SK-N-SH (cell line): ENCODE measurements at regions not wholly inside any gene's neighbourhood (a gene's known extent, or its start where the extent isn't known, plus 50 kb on each side); places are given as distances from the start of the nearest gene placed in this dataset.

Experiments used
- CTCF ChIA-PET: fragments of 300-600, 350-600 bp; formaldehyde crosslinking; extraction: SDS; loops from one replicate; lab custom pipeline; 2021; lab: Yijun Ruan, JAX
- POLR2A ChIA-PET: fragments of 350-600 bp; sonication (Branson Sonifier 250); formaldehyde crosslinking; extraction: SDS; loops from one replicate; lab custom pipeline; 2020; ENCODE audit warnings: antibody characterized with exemption, inconsistent platforms; lab: Yijun Ruan, JAX
- DNase-seq: peaks from one replicate; pipeline ENCODE4 v3.0.0; 2012
- H2AFZ ChIP-seq: fragments of 200-600 bp; sonication (generic); 2 replicates; pipeline ENCODE4 v1.8.1; 2016; ENCODE audit warnings: antibody characterized with exemption, mild to moderate bottlenecking, low read depth
- H3F3A ChIP-seq: fragments of 200-600 bp; sonication (generic); replicated peaks from 2 replicates; pipeline ENCODE3; 2016; ENCODE audit warnings: antibody characterized with exemption, mild to moderate bottlenecking; ENCODE audit not compliant: insufficient read depth
- H3K27ac ChIP-seq, 2 experiments: fragments of 200-500 bp in 1 of 2; fragments of 200-600 bp in 1 of 2; sonication (Bioruptor generic) in 1 of 2; sonication (generic), shearing (Covaris generic) in 1 of 2; 2 replicates each; pipeline versions ENCODE4 v1.5.1 to v1.6.1; 2014 to 2016; ENCODE audit warnings: low read depth in 2 of 2, inconsistent platforms in 1 of 2, low read length in 1 of 2, mild to moderate bottlenecking in 1 of 2, mixed read lengths in 1 of 2
- H3K27me3 ChIP-seq: fragments of 200-600 bp; sonication (generic), shearing (Covaris generic); 2 replicates; pipeline ENCODE4 v1.6.1; 2016; ENCODE audit warnings: mixed run types; ENCODE audit not compliant: insufficient read depth
- H3K36me3 ChIP-seq, 2 experiments: fragments of 200-500 bp in 1 of 2; fragments of 200-600 bp in 1 of 2; sonication (Bioruptor generic) in 1 of 2; sonication (generic) in 1 of 2; replicated peaks in 1 of 2; 2 replicates each; pipeline versions ENCODE3 to v1.5.1; 2014 to 2016; ENCODE audit warnings: low read length in 1 of 2, mild to moderate bottlenecking in 1 of 2; ENCODE audit not compliant: insufficient read depth in 2 of 2, control insufficient read depth in 1 of 2
- H3K4me1 ChIP-seq, 2 experiments: fragments of 200-500 bp in 1 of 2; fragments of 200-600 bp in 1 of 2; sonication (Bioruptor generic) in 1 of 2; sonication (generic), shearing (Covaris generic) in 1 of 2; 2 replicates each; pipeline versions ENCODE4 v1.5.1 to v1.6.1; 2014 to 2016; ENCODE audit warnings: low read depth in 1 of 2, low read length in 1 of 2, mixed run types in 1 of 2; ENCODE audit not compliant: insufficient read depth in 2 of 2, control insufficient read depth in 1 of 2
- H3K4me2 ChIP-seq: fragments of 200-600 bp; sonication (generic), shearing (Covaris generic); 2 replicates; pipeline ENCODE4 v1.6.1; 2017; ENCODE audit warnings: mixed run types
- H3K4me3 ChIP-seq, 2 experiments: fragments of 200-500 bp in 1 of 2; fragments of 200-600 bp in 1 of 2; sonication (Bioruptor generic) in 1 of 2; sonication (generic), shearing (Covaris generic) in 1 of 2; 2 replicates each; pipeline versions ENCODE4 v1.5.1 to v1.8.1; 2014 to 2016; ENCODE audit warnings: low read depth in 2 of 2, inconsistent platforms in 1 of 2, low read length in 1 of 2, mild to moderate bottlenecking in 1 of 2, mixed read lengths in 1 of 2, moderate library complexity in 1 of 2
- H3K79me2 ChIP-seq: fragments of 200-600 bp; sonication (generic); 2 replicates; pipeline ENCODE4 v1.8.1; 2017; ENCODE audit warnings: mild to moderate bottlenecking; ENCODE audit not compliant: insufficient read depth
- H3K9ac ChIP-seq: fragments of 200-600 bp; sonication (generic); 2 replicates; pipeline ENCODE4 v1.6.1; 2017; ENCODE audit warnings: mixed run types
- H3K9me2 ChIP-seq: fragments of 200-600 bp; sonication (generic); 2 replicates; pipeline ENCODE4 v1.6.1; 2017; ENCODE audit warnings: mixed run types
- H3K9me3 ChIP-seq: fragments of 200-600 bp; sonication (generic); 2 replicates; pipeline ENCODE4 v1.6.1; 2017; ENCODE audit warnings: mixed run types, mild to moderate bottlenecking, moderate library complexity
- H4K20me1 ChIP-seq: fragments of 200-600 bp; sonication (generic); 2 replicates; pipeline ENCODE4 v1.6.1; 2017; ENCODE audit warnings: mild to moderate bottlenecking, mixed run types; ENCODE audit not compliant: insufficient read depth
- EZH2phosphoT487 ChIP-seq: fragments of 200-600 bp; sonication (generic); IDR thresholded peaks from 2 replicates; pipeline ENCODE4 v1.6.1; 2017; ENCODE audit warnings: low read depth, mixed run types, mild to moderate bottlenecking, antibody characterized with exemption, moderate library complexity, borderline replicate concordance
- FOXM1 ChIP-seq: IDR thresholded peaks from 2 replicates; pipeline ENCODE4 v1.4.0; 2012; ENCODE audit warnings: low read depth, mild to moderate bottlenecking
- IRF3 ChIP-seq: fragments of 150-350 bp; IDR thresholded peaks from 2 replicates; pipeline ENCODE4 v1.6.1; 2016; ENCODE audit warnings: mild to moderate bottlenecking, low read depth, low read length
- MAX ChIP-seq: IDR thresholded peaks from 2 replicates; pipeline ENCODE4 v1.4.0; 2012; ENCODE audit warnings: low read depth
- MXI1 ChIP-seq: IDR thresholded peaks from 2 replicates; pipeline ENCODE4 v1.6.1; 2012; ENCODE audit warnings: mild to moderate bottlenecking, low read depth, low read length, improper control_type of control experiment
- NFIC ChIP-seq: IDR thresholded peaks from 2 replicates; pipeline ENCODE4 v1.4.0; 2012; ENCODE audit warnings: borderline replicate concordance
- NRF1 ChIP-seq: IDR thresholded peaks from 2 replicates; pipeline ENCODE4 v1.6.1; 2012; ENCODE audit warnings: low read depth, mild to moderate bottlenecking, low read length
- SIN3A ChIP-seq: IDR thresholded peaks from 2 replicates; pipeline ENCODE4 v1.6.1; 2012; ENCODE audit warnings: low read depth, mild to moderate bottlenecking, low read length, moderate library complexity, borderline replicate concordance
- SMC3 ChIP-seq: IDR thresholded peaks from 2 replicates; pipeline ENCODE4 v1.6.1; 2012; ENCODE audit warnings: low read depth, low read length, improper control_type of control experiment
- TEAD4 ChIP-seq: IDR thresholded peaks from 2 replicates; pipeline ENCODE4 v1.4.0; 2012; ENCODE audit warnings: mild to moderate bottlenecking, borderline replicate concordance; ENCODE audit not compliant: insufficient read depth
- USF2 ChIP-seq: fragments of 150-350 bp; IDR thresholded peaks from 2 replicates; pipeline ENCODE4 v1.6.1; 2017; ENCODE audit warnings: antibody characterized with exemption, low read length, low read depth, borderline replicate concordance
- WGBS: methylation state at CpG from one replicate; pipeline ENCODE4 v1.1.6; 2017; ENCODE audit warnings: low lambda C conversion rate; 5-methylcytosine and 5-hydroxymethylcytosine counted together

- WGBS, result 86% methylated on average over 4 of the region's 4 CpGs
- DNase-seq, result no peak
- no peak overlapping the region for H3K27ac ChIP-seq
- no peaks in the 10 kb centered on the region for H3K9me2 ChIP-seq
- TF ChIP-seq SIN3A (no peak), USF2 (no peak), SMC3 (no peak), EZH2phosphoT487 (no peak), TEAD4 (no peak), MXI1 (no peak), MAX (no peak), NRF1 (no peak), FOXM1 (no peak), NFIC (no peak), IRF3 (no peak)
- TF ChIP-seq, all 33 proteins: peak for 0
- Histone ChIP-seq H3F3A (peaks cover 25% of the 10 kb centered on the region), H3K27me3 (no peaks in the 10 kb centered on the region), H3K36me3 (no peaks in the 10 kb centered on the region), H4K20me1 (no peaks in the 10 kb centered on the region), H3K9ac (no peak overlapping the region), H3K4me3 (no peak overlapping the region), H2AFZ (no peak overlapping the region), H3K9me3 (no peaks in the 10 kb centered on the region), H3K79me2 (no peaks in the 10 kb centered on the region), H3K4me1 (peaks cover 0 to 20% of the 10 kb centered on the region in 2 experiments), H3K4me2 (no peak overlapping the region)
- POLR2A ChIA-PET, result no interaction called here
- CTCF ChIA-PET, result no interaction called here
These were observed 51.7 kb upstream of the CCDC112 start for GRCh38 chr5:115348175-115348574.
